Stomach (tissue), 8 donors: ENCODE measurements at regions not wholly inside any gene's neighbourhood (a gene's known extent, or its start where the extent isn't known, plus 50 kb on each side); places are given as distances from the start of the nearest gene placed in this dataset.
A peak's percentile ranks its signal among the peaks of the same experiment; 100 is the strongest.

ENCODE experiments used
- DNase-seq, 2 donors: peaks; one replicate each; pipeline versions ENCODE4 v3.0.0 to v3.0.0-alpha.2; 2013 to 2019
- H3K27ac ChIP-seq, 5 donors: fragments of 200-600 bp in 4 of 5; sonication (generic) in 4 of 5; one replicate each; pipeline ENCODE4 v1.5.1; 2013 to 2019; ENCODE audit warnings: mild to moderate bottlenecking in 1 of 5, moderate library complexity in 1 of 5
- H3K27me3 ChIP-seq, 3 donors: fragments of 200-600 bp; sonication (generic); one replicate each; pipeline ENCODE4 v1.5.1; 2017 to 2019; ENCODE audit warnings: mixed run types in 1 of 3
- H3K36me3 ChIP-seq, 4 donors: fragments of 200-600 bp; sonication (generic); 1 replicate in 3 of 4; 2 replicates in 1 of 4; pipeline ENCODE4 v1.5.1; 2016 to 2019
- H3K4me1 ChIP-seq, 4 donors: fragments of 200-600 bp; sonication (generic); one replicate each; pipeline ENCODE4 v1.5.1; 2016 to 2019
- H3K4me3 ChIP-seq, 4 donors: fragments of 200-600 bp; sonication (generic) in 3 of 4; one replicate each; pipeline ENCODE4 v1.5.1; 2016 to 2019; ENCODE audit warnings: mild to moderate bottlenecking in 1 of 4
- H3K9me3 ChIP-seq, 4 donors: fragments of 200-600 bp; sonication (generic); one replicate each; pipeline ENCODE4 v1.5.1; 2016 to 2019
- EP300 ChIP-seq: sonication (generic); formaldehyde crosslinking; IDR thresholded peaks from one replicate; pipeline ENCODE4 v1.6.1; 2017; ENCODE audit warnings: antibody characterized with exemption
- POLR2A ChIP-seq, 4 donors: fragments of 450-650 bp; IDR thresholded peaks; one replicate each; pipeline ENCODE4 v1.6.1; 2016; ENCODE audit warnings: antibody characterized with exemption in 4 of 4, control low read depth in 2 of 4, mild to moderate bottlenecking in 1 of 4, moderate library complexity in 1 of 4
- POLR2AphosphoS5 ChIP-seq, 3 donors: sonication (generic); formaldehyde crosslinking; IDR thresholded peaks; one replicate each; pipeline ENCODE4 v1.6.1; 2016; ENCODE audit warnings: antibody characterized with exemption in 3 of 3
- WGBS, 5 donors: extraction: QIAGEN DNeasy Blood & Tissue Kit in 3 of 5; methylation state at CpG; one replicate each; pipeline versions ENCODE4 v1.1.5 to v1.1.7; 2013 to 2018; 5-methylcytosine and 5-hydroxymethylcytosine counted together
- intact Hi-C: fragments of 100-400 bp; cut with DNase I; formaldehyde crosslinking; loops from one replicate; pipeline ENCODE4 v1.15.1; 2023; ENCODE audit warnings: low total_unique reads
- TF ChIP-seq, protein P1 (sequence below), 7 experiments: fragments of 450-650 bp in 4 of 7; fragments of 200-600 bp in 3 of 7; sonication (generic) in 3 of 7; IDR thresholded peaks; one replicate each; pipeline ENCODE4 v1.5.1; 2016 to 2019; ENCODE audit warnings: antibody characterized with exemption in 7 of 7, control low read depth in 2 of 7, mild to moderate bottlenecking in 1 of 7
- donor health status: healthy with polysubstance abuse.
- donor health status: Bipolar disorder and iron deficiency.
- donor health status: healthy.

DNA sequence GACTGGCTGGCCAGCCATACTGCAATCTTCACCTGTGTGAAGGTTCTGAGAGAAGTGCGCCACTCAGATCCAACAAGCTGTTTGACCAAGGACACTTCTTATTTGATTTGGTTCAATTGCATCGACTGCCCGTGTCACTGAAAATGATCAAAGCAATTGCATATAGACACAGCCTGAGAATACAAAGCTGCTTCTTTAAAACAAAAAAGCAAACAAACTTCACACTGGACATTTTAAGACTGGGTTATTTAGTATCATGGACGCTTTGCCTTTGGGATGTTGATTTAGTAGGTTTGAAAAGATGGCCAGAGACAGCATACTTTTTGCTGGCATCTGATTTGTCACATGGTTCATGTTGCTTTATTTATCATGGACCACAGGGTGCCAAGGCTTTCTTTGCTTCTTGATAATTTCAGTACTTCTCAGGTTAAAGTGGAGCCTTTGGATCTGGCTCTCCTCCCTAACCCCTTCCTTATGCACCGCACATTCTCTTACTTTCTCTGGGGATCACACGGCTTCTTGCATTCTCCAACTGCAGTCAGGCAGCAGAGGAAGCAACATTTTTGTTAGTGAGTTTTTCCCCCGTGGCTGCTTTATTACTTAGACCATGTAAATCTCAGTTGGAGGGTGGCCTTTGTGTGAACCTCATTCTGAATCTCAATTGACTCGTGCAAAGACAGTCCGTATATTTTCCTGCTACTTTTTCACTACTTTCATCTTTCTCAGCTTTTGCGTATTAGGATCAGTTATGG, 151.0 kb downstream of the CD47 start:
- H3K27ac ChIP-seq: no peak overlapping the region
- TF ChIP-seq, protein P1, sequence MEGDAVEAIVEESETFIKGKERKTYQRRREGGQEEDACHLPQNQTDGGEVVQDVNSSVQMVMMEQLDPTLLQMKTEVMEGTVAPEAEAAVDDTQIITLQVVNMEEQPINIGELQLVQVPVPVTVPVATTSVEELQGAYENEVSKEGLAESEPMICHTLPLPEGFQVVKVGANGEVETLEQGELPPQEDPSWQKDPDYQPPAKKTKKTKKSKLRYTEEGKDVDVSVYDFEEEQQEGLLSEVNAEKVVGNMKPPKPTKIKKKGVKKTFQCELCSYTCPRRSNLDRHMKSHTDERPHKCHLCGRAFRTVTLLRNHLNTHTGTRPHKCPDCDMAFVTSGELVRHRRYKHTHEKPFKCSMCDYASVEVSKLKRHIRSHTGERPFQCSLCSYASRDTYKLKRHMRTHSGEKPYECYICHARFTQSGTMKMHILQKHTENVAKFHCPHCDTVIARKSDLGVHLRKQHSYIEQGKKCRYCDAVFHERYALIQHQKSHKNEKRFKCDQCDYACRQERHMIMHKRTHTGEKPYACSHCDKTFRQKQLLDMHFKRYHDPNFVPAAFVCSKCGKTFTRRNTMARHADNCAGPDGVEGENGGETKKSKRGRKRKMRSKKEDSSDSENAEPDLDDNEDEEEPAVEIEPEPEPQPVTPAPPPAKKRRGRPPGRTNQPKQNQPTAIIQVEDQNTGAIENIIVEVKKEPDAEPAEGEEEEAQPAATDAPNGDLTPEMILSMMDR (IDR thresholded peaks at IDR 0.05): no peak
- TF ChIP-seq EP300: no peak
- TF ChIP-seq POLR2A (IDR thresholded peaks at IDR 0.05): no peak
- no peak for TF ChIP-seq POLR2AphosphoS5 (IDR thresholded peaks at IDR 0.05)
- H3K4me1 ChIP-seq: peaks cover 0 to 23% (median 4%) of the 10 kb centered on the region in 4 donors
- intact Hi-C loops: no loop called here
- no peak for DNase-seq
- 52 to 76% (median 70%) methylated on average over 10 of the region's 10 CpGs for WGBS, 5 donors
- H3K4me3 ChIP-seq: no peak overlapping the region
- H3K36me3 ChIP-seq: no peaks in the 10 kb centered on the region
- H3K27me3 ChIP-seq: no peaks in the 10 kb centered on the region
- H3K9me3 ChIP-seq: no peaks in the 10 kb centered on the region

DNA sequence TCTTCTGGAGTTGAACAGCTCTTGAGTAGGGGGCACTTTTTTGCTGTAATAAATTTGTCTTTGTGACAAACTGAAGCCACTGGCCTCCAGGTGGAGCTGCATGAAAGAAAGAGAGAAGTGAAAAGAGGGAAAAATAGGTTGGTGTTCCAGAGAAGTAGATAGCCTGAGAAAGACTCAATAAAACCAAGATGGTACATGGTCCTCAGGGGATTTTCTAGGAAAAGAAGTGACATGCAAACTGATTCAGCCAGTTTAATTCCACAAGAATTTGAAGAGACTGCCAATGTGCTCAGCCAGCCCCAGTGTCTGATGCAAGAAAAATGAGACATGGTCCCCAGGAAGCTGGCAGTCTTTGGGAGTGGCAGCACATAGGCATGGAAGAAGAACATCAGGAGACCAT, 152.7 kb downstream of the CD47 start:
- Histone ChIP-seq H3K9me3 (no peaks in the 10 kb centered on the region), H3K27me3 (no peaks in the 10 kb centered on the region), H3K27ac (no peak overlapping the region), H3K4me1 (peaks cover 0 to 23% (median 4%) of the 10 kb centered on the region in 4 donors), H3K36me3 (no peaks in the 10 kb centered on the region), H3K4me3 (no peak overlapping the region)
- TF ChIP-seq, protein P1 (IDR thresholded peaks at IDR 0.05): peak in 5 of 7 experiments; percentile 17 to 59 (median 36)
- TF ChIP-seq POLR2AphosphoS5 (IDR thresholded peaks at IDR 0.05): no peak
- peak in 1 of 2 donors; percentile 63 for DNase-seq
- intact Hi-C loops: no loop called here

DNA sequence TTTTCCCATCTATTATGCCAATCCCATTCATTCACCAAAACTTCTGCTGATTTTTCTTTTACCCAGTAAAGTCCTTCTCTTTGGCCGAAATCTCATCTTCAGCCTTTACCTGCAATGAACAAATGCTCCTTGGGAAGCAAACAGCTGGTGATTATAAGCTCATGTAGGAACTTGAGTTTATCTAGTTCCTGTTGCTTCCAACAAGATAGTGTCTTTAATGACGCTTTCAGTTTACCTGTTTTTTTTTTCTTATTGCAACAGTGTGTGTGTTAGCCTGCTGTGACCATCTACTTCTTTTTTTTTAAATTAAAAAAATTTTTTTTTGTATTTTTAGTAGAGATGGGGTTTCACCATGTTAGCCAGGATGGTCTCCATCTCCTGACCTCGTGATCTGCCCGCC, 156.0 kb downstream of the CD47 start:
- no peak for DNase-seq
- H3K27me3 ChIP-seq: no peaks in the 10 kb centered on the region
- no peak overlapping the region for H3K4me3 ChIP-seq
- no peak for TF ChIP-seq POLR2AphosphoS5 (IDR thresholded peaks at IDR 0.05)
- TF ChIP-seq, protein P1 (IDR thresholded peaks at IDR 0.05): no peak
- TF ChIP-seq EP300: no peak
- no peak for TF ChIP-seq POLR2A (IDR thresholded peaks at IDR 0.05)
- peaks cover 0 to 3% (median under 1%) of the 10 kb centered on the region in 4 donors for H3K4me1 ChIP-seq
- 82 to 90% (median 85%) methylated on average over 4 of the region's 4 CpGs for WGBS, 5 donors
- H3K9me3 ChIP-seq: no peaks in the 10 kb centered on the region
- no peak overlapping the region for H3K27ac ChIP-seq
- no peaks in the 10 kb centered on the region for H3K36me3 ChIP-seq
- intact Hi-C loops: no loop called here

DNA sequence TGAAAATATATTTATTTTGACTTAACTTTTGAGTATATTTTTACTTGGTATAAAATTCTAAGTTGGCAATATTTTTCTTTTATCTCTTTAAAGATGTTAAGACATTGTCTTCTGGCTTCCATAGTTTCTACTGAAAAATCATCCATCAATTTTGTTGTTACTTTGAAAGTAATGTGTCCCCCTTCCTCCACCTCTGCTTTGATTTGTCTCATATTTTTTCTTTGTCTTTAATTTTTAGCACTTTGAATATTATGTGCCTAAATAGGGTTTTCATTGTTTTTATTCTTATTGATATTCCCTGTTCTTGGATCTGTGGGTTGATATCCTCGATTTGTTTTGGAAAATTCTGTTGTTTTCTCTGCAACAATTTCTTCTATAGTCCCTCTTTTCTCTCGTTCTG, 157.4 kb downstream of the CD47 start:
- Histone ChIP-seq H3K9me3 (no peaks in the 10 kb centered on the region), H3K4me1 (peaks cover 0 to 1% (median under 1%) of the 10 kb centered on the region in 4 donors), H3K4me3 (no peak overlapping the region), H3K36me3 (no peaks in the 10 kb centered on the region), H3K27me3 (peaks cover 0 to under 1% (median 0%) of the 10 kb centered on the region in 3 donors), H3K27ac (no peak overlapping the region)
- DNase-seq: no peak
- 85 to 93% (median 90%) methylated on average over 2 of the region's 2 CpGs for WGBS, 5 donors
- intact Hi-C loops: no loop called here
- TF ChIP-seq POLR2A (IDR thresholded peaks at IDR 0.05) (no peak), EP300 (no peak), POLR2AphosphoS5 (IDR thresholded peaks at IDR 0.05) (no peak)
- TF ChIP-seq, protein P1 (IDR thresholded peaks at IDR 0.05): no peak
